ENCODE measurements at regions not wholly inside any gene's neighbourhood (a gene's known extent, or its start where the extent isn't known, plus 50 kb on each side); places are given as distances from the start of the nearest gene placed in this dataset.

DNA sequence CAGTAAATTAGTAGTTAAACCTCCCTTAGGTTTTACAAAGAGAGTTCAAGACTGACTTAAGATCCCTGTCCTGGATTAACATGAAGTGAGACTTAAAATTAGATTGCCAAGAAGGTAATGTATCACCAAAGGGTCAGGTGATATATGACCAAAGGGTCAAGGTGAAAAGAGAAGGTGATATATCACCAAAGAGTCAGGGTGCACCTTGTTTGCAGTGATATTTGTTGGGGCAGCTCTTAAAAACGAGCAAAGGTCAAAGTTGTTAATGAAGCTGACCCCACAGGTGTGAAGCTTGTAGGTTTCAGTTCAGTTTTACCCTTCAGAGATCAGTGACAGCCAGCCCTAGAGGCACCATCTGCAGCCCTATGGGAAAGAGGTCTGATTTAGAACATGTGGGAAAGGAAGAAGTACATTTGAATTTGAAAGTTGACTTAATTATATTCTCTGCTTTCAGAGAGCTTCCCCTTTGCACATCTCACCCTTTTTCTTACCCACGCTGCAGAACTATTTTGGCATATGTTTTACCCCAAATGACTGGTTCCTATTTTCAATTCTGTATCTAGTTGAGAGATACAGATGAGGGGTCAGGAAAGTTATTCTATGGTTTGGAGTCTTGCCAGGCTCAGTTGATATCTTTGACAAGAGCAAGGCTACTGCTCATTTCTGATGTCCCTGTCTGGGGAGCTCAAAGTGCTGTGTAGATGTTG, 170.8 kb downstream of the S1PR1 start:
- DNase-seq (ENCODE audit: low read depth, low spot score) (no peak), FAIRE-seq (no peak)
- Histone ChIP-seq H3K9me1 (replicated peaks; ENCODE audit: control insufficient read depth, extremely low read depth, insufficient read depth, low read length) (no peaks in the 10 kb centered on the region), H3K4me2 (ENCODE audit: insufficient read depth, low read length) (no peak overlapping the region), H3K27me3 (ENCODE audit: control insufficient read depth in 2 of 2, insufficient read depth in 2 of 2, low read length in 2 of 2) (no peaks in the 10 kb centered on the region), H3K27ac (ENCODE audit: insufficient read depth, low read depth, low read length) (no peak overlapping the region), H3K9me3 (replicated peaks; ENCODE audit: control insufficient read depth, insufficient read depth, low read length) (no peaks in the 10 kb centered on the region), H4K20me1 (replicated peaks; ENCODE audit: control insufficient read depth, extremely low read depth, insufficient read depth, low read length) (no peaks in the 10 kb centered on the region), H3K36me3 (ENCODE audit: control insufficient read depth in 2 of 2, extremely low read depth in 1 of 2, insufficient read depth in 2 of 2, low read length in 2 of 2) (no peaks in the 10 kb centered on the region), H3K4me3 (replicated peaks in 1 of 3; ENCODE audit: insufficient read depth in 1 of 3, low read depth in 1 of 3, low read length in 3 of 3) (no peak overlapping the region), H3K9ac (replicated peaks; ENCODE audit: extremely low read depth, insufficient read depth, low read length) (no peak overlapping the region), H3K79me2 (ENCODE audit: control insufficient read depth, insufficient read depth, low read length) (no peaks in the 10 kb centered on the region), H3K4me1 (ENCODE audit: control insufficient read depth, extremely low read depth, insufficient read depth, low read length) (peaks cover 19% of the 10 kb centered on the region), H2AFZ (ENCODE audit: low read depth, low read length) (no peak overlapping the region)
- BruUV-seq (replicated peaks): no TSS peak
- intact Hi-C loops (cut with micrococcal nuclease) (no loop called here), dilution Hi-C loops (cut with MboI; ENCODE audit: extremely low pct_ligation_motif_present, low sequenced_read_pairs) (no loop called here)
- ChIA-PET CTCF (interaction anchor here (1.2 to 1.4 kb wide), 3 partner anchors 9 to 98 kb away, joined by 3 to 4 read pairs (median 3); no protein-coding TSS in a partner anchor), POLR2A (no interaction called here)
- no peak for TF ChIP-seq MYC (IDR thresholded peaks at IDR 0.05; ENCODE audit: low read depth, low read length)
- no peak for TF ChIP-seq POLR2AphosphoS5 (IDR thresholded peaks at IDR 0.05; ENCODE audit: insufficient read depth, low read depth, low read length)
- no peak for TF ChIP-seq FOS (IDR thresholded peaks at IDR 0.05; ENCODE audit: borderline replicate concordance, insufficient read depth, low read length)

DNA sequence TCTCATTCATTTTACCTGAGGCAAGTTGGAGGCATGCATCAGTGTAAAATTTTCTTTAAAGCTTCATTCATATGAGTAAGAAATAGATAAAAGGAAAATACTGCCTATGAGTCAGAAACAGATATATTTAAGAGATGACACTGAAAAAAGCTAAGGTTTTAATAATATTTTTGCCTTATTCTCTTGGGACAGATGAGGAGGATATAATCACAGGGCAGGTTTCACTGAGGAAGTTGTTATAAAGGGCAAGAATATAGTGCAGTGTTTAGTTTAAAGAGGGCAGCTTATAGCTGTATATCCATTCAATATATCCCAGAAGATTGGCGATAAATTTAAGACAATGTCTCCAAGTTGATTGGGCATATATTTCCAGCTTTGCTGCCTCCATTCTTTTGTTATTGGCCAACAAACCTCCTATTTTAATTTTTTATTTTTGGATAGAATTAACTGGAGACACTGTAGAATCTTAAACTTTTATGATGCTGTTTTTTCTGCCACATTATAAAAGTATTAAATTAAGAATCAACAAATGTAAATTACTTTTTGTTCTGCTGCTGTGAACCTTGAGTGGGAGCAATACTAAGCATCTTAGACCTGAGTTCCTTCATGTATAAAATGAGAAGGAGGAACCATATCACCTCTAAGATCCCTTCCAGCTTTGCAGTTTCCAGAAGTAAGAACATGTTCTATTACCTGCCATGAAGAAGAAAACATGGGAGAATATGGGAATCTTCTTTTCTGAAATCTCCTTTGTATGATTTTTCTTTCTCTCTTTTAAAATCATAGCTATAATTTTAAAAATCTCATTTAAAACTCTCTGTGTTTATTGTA, 171.6 kb downstream of the S1PR1 start:
- Histone ChIP-seq H3K4me3 (replicated peaks in 1 of 3; ENCODE audit: insufficient read depth in 1 of 3, low read depth in 1 of 3, low read length in 3 of 3) (no peak overlapping the region), H4K20me1 (replicated peaks; ENCODE audit: control insufficient read depth, extremely low read depth, insufficient read depth, low read length) (no peaks in the 10 kb centered on the region), H3K36me3 (ENCODE audit: control insufficient read depth in 2 of 2, extremely low read depth in 1 of 2, insufficient read depth in 2 of 2, low read length in 2 of 2) (no peaks in the 10 kb centered on the region), H2AFZ (ENCODE audit: low read depth, low read length) (no peak overlapping the region), H3K9ac (replicated peaks; ENCODE audit: extremely low read depth, insufficient read depth, low read length) (no peak overlapping the region), H3K4me1 (ENCODE audit: control insufficient read depth, extremely low read depth, insufficient read depth, low read length) (peaks cover 19% of the 10 kb centered on the region), H3K9me3 (replicated peaks; ENCODE audit: control insufficient read depth, insufficient read depth, low read length) (no peaks in the 10 kb centered on the region), H3K79me2 (ENCODE audit: control insufficient read depth, insufficient read depth, low read length) (no peaks in the 10 kb centered on the region), H3K4me2 (ENCODE audit: insufficient read depth, low read length) (no peak overlapping the region), H3K9me1 (replicated peaks; ENCODE audit: control insufficient read depth, extremely low read depth, insufficient read depth, low read length) (no peaks in the 10 kb centered on the region), H3K27ac (ENCODE audit: insufficient read depth, low read depth, low read length) (no peak overlapping the region), H3K27me3 (ENCODE audit: control insufficient read depth in 2 of 2, insufficient read depth in 2 of 2, low read length in 2 of 2) (no peaks in the 10 kb centered on the region)
- dilution Hi-C loops (cut with MboI; ENCODE audit: extremely low pct_ligation_motif_present, low sequenced_read_pairs): no loop called here
- intact Hi-C loops (cut with micrococcal nuclease): no loop called here
- POLR2A ChIA-PET: no interaction called here
- CTCF ChIA-PET: interaction anchor here (1.0 to 1.4 kb wide), 4 partner anchors 10 to 99 kb away, joined by 3 to 4 read pairs (median 3); no protein-coding TSS in a partner anchor
- DNase-seq (ENCODE audit: low read depth, low spot score): no peak
- TF ChIP-seq EZH2 (IDR thresholded peaks at IDR 0.05; ENCODE audit: borderline replicate concordance, low read depth, low read length, severe bottlenecking): no peak
- TF ChIP-seq, protein P1, sequence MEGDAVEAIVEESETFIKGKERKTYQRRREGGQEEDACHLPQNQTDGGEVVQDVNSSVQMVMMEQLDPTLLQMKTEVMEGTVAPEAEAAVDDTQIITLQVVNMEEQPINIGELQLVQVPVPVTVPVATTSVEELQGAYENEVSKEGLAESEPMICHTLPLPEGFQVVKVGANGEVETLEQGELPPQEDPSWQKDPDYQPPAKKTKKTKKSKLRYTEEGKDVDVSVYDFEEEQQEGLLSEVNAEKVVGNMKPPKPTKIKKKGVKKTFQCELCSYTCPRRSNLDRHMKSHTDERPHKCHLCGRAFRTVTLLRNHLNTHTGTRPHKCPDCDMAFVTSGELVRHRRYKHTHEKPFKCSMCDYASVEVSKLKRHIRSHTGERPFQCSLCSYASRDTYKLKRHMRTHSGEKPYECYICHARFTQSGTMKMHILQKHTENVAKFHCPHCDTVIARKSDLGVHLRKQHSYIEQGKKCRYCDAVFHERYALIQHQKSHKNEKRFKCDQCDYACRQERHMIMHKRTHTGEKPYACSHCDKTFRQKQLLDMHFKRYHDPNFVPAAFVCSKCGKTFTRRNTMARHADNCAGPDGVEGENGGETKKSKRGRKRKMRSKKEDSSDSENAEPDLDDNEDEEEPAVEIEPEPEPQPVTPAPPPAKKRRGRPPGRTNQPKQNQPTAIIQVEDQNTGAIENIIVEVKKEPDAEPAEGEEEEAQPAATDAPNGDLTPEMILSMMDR (IDR thresholded peaks at IDR 0.05; ENCODE audit: extremely low read depth in 1 of 2, insufficient read depth in 1 of 2, low read depth in 1 of 2, low read length in 2 of 2): no peak
- TF ChIP-seq FOS (IDR thresholded peaks at IDR 0.05; ENCODE audit: borderline replicate concordance, insufficient read depth, low read length): no peak
- TF ChIP-seq, protein P2, sequence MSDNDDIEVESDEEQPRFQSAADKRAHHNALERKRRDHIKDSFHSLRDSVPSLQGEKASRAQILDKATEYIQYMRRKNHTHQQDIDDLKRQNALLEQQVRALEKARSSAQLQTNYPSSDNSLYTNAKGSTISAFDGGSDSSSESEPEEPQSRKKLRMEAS (IDR thresholded peaks at IDR 0.05; ENCODE audit: insufficient read depth, insufficient read length): no peak
- no peak for TF ChIP-seq GATA2 (IDR thresholded peaks at IDR 0.05; ENCODE audit: insufficient read depth, insufficient read length, low read depth, low read length)
- TF ChIP-seq MYC (IDR thresholded peaks at IDR 0.05; ENCODE audit: low read depth, low read length): no peak
- TF ChIP-seq POLR2A (IDR thresholded peaks at IDR 0.05; ENCODE audit: low read depth, low read length): no peak
- no peak for TF ChIP-seq JUN (IDR thresholded peaks at IDR 0.05; ENCODE audit: borderline replicate concordance, insufficient read depth, insufficient read length, low read depth)
- no peak for TF ChIP-seq POLR2AphosphoS5 (IDR thresholded peaks at IDR 0.05; ENCODE audit: insufficient read depth, low read depth, low read length)
- BruUV-seq (replicated peaks): no TSS peak
- no peak for FAIRE-seq
